Osteocyte (in vitro differentiated cells): ENCODE measurements at regions not wholly inside any gene's neighbourhood (a gene's known extent, or its start where the extent isn't known, plus 50 kb on each side); places are given as distances from the start of the nearest gene placed in this dataset.

ENCODE experiments used
- DNase-seq: peaks from one replicate; pipeline ENCODE4 v3.0.0; 2021; ENCODE audit warnings: mixed read lengths; ENCODE audit not compliant: unreplicated experiment; ENCODE audit errors: extremely low spot score
- H3K27ac Mint-ChIP-seq: one replicate; pipeline ENCODE4 v1.8.0; 2021; ENCODE audit warnings: mild to moderate bottlenecking, mixed read lengths; ENCODE audit not compliant: unreplicated experiment
- H3K27me3 Mint-ChIP-seq: one replicate; pipeline ENCODE4 v1.8.0; 2021; ENCODE audit warnings: mixed read lengths; ENCODE audit not compliant: unreplicated experiment
- H3K36me3 Mint-ChIP-seq: one replicate; pipeline ENCODE4 v1.8.0; 2021; ENCODE audit warnings: mixed read lengths; ENCODE audit not compliant: unreplicated experiment
- H3K4me1 Mint-ChIP-seq: one replicate; pipeline ENCODE4 v1.8.0; 2021; ENCODE audit warnings: mixed read lengths; ENCODE audit not compliant: unreplicated experiment
- H3K4me3 Mint-ChIP-seq: one replicate; pipeline ENCODE4 v1.8.0; 2021; ENCODE audit warnings: mild to moderate bottlenecking, moderate library complexity, mixed read lengths; ENCODE audit not compliant: unreplicated experiment
- H3K9me3 Mint-ChIP-seq: one replicate; pipeline ENCODE4 v1.8.0; 2021; ENCODE audit warnings: mixed read lengths; ENCODE audit not compliant: unreplicated experiment
- CTCF ChIP-seq: fragments of 200-600 bp; sonication (generic); IDR thresholded peaks from 2 replicates; pipeline ENCODE4 v1.5.0; 2021; ENCODE audit warnings: antibody characterized with exemption, mild to moderate bottlenecking, moderate library complexity

GRCh38 chr1:68322096-68322495 is 89.8 kb upstream of the WLS start:
- Mint-ChIP-seq H3K27ac (no peak overlapping the region), H3K4me3 (no peak overlapping the region), H3K9me3 (no peaks in the 10 kb centered on the region), H3K36me3 (peaks cover 1% of the 10 kb centered on the region), H3K27me3 (no peaks in the 10 kb centered on the region), H3K4me1 (peaks cover 19% of the 10 kb centered on the region)
- DNase-seq: no peak
- no peak for TF ChIP-seq CTCF

DNA sequence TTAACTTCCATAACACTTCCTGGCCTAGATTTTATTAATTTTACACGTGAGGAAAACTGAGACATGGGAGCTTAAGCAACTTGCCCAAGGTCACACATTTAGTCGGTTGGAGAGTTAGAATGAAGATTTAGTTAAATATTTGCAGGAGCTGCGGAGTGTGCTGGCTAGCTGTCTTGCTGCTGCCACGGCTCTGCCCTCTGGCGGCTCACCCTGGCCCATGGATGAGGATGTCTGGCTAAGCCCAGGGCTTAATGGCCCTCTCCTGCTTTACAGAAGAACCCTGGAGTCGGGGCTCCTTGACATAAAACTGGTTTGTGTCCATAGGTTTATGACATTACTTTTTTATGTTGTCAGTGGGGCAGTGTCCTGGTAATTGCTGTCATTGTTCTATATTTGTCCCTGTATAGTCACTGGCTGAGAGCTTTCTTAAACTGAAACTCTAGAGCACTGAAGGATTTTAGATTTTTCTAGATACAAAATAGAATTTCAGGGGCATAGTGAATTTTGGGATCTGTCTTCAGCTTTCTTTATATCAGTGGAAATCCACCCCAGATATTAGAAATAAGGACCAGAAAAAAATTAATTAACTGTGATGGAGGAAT is 88.9 kb upstream of the WLS start:
- TF ChIP-seq CTCF: peak; percentile 92
- Mint-ChIP-seq H3K27me3 (no peaks in the 10 kb centered on the region), H3K27ac (no peak overlapping the region), H3K9me3 (no peaks in the 10 kb centered on the region), H3K4me1 (peaks cover 19% of the 10 kb centered on the region), H3K4me3 (no peak overlapping the region), H3K36me3 (peaks cover 1% of the 10 kb centered on the region)
- peak; percentile 89 for DNase-seq

- TF ChIP-seq CTCF: no peak
- no peak overlapping the region for H3K4me3 Mint-ChIP-seq
- H3K27ac Mint-ChIP-seq: no peak overlapping the region
- H3K4me1 Mint-ChIP-seq: peaks cover 19% of the 10 kb centered on the region
- H3K27me3 Mint-ChIP-seq: no peaks in the 10 kb centered on the region
- H3K36me3 Mint-ChIP-seq: peaks cover 1% of the 10 kb centered on the region
- DNase-seq: no peak
- H3K9me3 Mint-ChIP-seq: no peaks in the 10 kb centered on the region
These were observed 88.0 kb upstream of the WLS start for GRCh38 chr1:68320349-68320748.

DNA sequence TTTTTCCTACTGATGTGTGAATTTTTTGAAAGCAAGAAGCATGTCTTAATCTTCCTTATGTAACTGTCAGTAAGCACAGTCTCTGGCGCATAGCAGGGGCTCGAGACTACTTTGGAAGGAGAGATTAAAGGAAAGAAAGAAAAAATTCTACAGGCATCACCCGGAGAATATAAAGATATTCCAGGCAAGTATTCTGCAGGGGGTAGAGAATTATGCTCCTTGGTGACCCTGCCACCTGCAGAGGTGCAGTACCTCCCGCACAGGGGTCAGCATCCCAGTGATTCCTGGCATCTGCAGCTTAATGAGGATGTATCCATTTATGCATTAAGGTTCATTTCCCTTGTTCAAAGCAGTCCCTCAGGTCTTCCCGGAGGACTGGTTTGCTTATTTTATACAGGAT is 87.6 kb upstream of the WLS start:
- H3K27ac Mint-ChIP-seq: no peak overlapping the region
- H3K27me3 Mint-ChIP-seq: no peaks in the 10 kb centered on the region
- no peak for DNase-seq
- H3K4me3 Mint-ChIP-seq: no peak overlapping the region
- H3K36me3 Mint-ChIP-seq: peaks cover 1% of the 10 kb centered on the region
- H3K9me3 Mint-ChIP-seq: no peaks in the 10 kb centered on the region
- H3K4me1 Mint-ChIP-seq: peaks cover 21% of the 10 kb centered on the region
- TF ChIP-seq CTCF: no peak

GRCh38 chr1:68317543-68317942 is 85.2 kb upstream of the WLS start:
- no peaks in the 10 kb centered on the region for H3K9me3 Mint-ChIP-seq
- no peaks in the 10 kb centered on the region for H3K27me3 Mint-ChIP-seq
- H3K27ac Mint-ChIP-seq: no peak overlapping the region
- TF ChIP-seq CTCF: no peak
- H3K36me3 Mint-ChIP-seq: peaks cover 1% of the 10 kb centered on the region
- H3K4me3 Mint-ChIP-seq: no peak overlapping the region
- peaks cover 36% of the 10 kb centered on the region for H3K4me1 Mint-ChIP-seq
- no peak for DNase-seq
